Inflammatory macrophage treated with lipopolysaccharide for 1 hour (primary cell): ENCODE measurements at regions not wholly inside any gene's neighbourhood (a gene's known extent, or its start where the extent isn't known, plus 50 kb on each side); places are given as distances from the start of the nearest gene placed in this dataset.
A peak's percentile ranks its signal among the peaks of the same experiment; 100 is the strongest.

Experiments
- DNase-seq, 2 donors: peaks; one replicate each; pipeline ENCODE4 v3.0.0-alpha.2; 2020 to 2022

GRCh38 chr10:78980354-78980753 is 88.4 kb upstream of the ZMIZ1 start:
- DNase-seq, result no peak

GRCh38 chr10:78980815-78981214 is 88.0 kb upstream of the ZMIZ1 start:
- peak; percentile 23 to 44 for DNase-seq

GRCh38 chr10:78981257-78981969 is 87.4 kb upstream of the ZMIZ1 start:
- DNase-seq, result peak; percentile 53 to 68

GRCh38 chr10:78981970-78982281 is 86.8 kb upstream of the ZMIZ1 start:
- no peak for DNase-seq

- DNase-seq, result no peak
Measured at GRCh38 chr10:78982726-78983125, 86.0 kb upstream of the ZMIZ1 start.

- no peak for DNase-seq
Measured at GRCh38 chr10:78983608-78984007, 85.2 kb upstream of the ZMIZ1 start.

GRCh38 chr10:78985973-78986818 is 82.6 kb upstream of the ZMIZ1 start:
- no peak for DNase-seq

- peak; percentile 41 to 45 for DNase-seq
Measured at GRCh38 chr10:78991187-78991586, 77.6 kb upstream of the ZMIZ1 start.

GRCh38 chr10:78992333-78992732 is 76.4 kb upstream of the ZMIZ1 start:
- no peak for DNase-seq

- no peak for DNase-seq
Measured at GRCh38 chr10:78993261-78993945, 75.4 kb upstream of the ZMIZ1 start.

GRCh38 chr10:78995987-78996791 is 72.6 kb upstream of the ZMIZ1 start:
- no peak for DNase-seq

- no peak for DNase-seq
Measured at GRCh38 chr10:78996792-78997129, 72.0 kb upstream of the ZMIZ1 start.

- DNase-seq, result peak in 1 of 2 donors; percentile 16
Measured at GRCh38 chr10:78997635-78998618, 70.8 kb upstream of the ZMIZ1 start.

GRCh38 chr10:79001082-79001885 is 67.5 kb upstream of the ZMIZ1 start:
- peak; percentile 72 to 91 for DNase-seq

- no peak for DNase-seq
Measured at GRCh38 chr10:79002336-79002735, 66.4 kb upstream of the ZMIZ1 start.

GRCh38 chr10:79003183-79004100 is 65.3 kb upstream of the ZMIZ1 start:
- no peak for DNase-seq

- DNase-seq, result no peak
Measured at GRCh38 chr10:79004311-79004710, 64.5 kb upstream of the ZMIZ1 start.

- no peak for DNase-seq
Measured at GRCh38 chr10:79005126-79005810, 63.5 kb upstream of the ZMIZ1 start.

- DNase-seq, result no peak
Measured at GRCh38 chr10:79007018-79007417, 61.7 kb upstream of the ZMIZ1 start.
